Nephron progenitor cell (in vitro differentiated cells): ENCODE measurements at regions not wholly inside any gene's neighbourhood (a gene's known extent, or its start where the extent isn't known, plus 50 kb on each side); places are given as distances from the start of the nearest gene placed in this dataset.

ENCODE experiments used
- DNase-seq: peaks from one replicate; pipeline ENCODE4 v3.0.0; 2021
- H3K27ac Mint-ChIP-seq: 2 replicates; pipeline ENCODE4 v1.8.0; 2021; ENCODE audit warnings: mild to moderate bottlenecking, moderate library complexity, mixed read lengths
- H3K27me3 Mint-ChIP-seq: 2 replicates; pipeline ENCODE4 v1.8.0; 2021; ENCODE audit warnings: mild to moderate bottlenecking, low read depth, mixed read lengths; ENCODE audit not compliant: poor library complexity
- H3K36me3 Mint-ChIP-seq: 2 replicates; pipeline ENCODE4 v1.8.0; 2021; ENCODE audit warnings: low read depth, mixed read lengths
- H3K4me1 Mint-ChIP-seq: 2 replicates; pipeline ENCODE4 v1.8.0; 2021; ENCODE audit warnings: mixed read lengths
- H3K4me3 Mint-ChIP-seq: 2 replicates; pipeline ENCODE4 v1.8.0; 2021; ENCODE audit warnings: mild to moderate bottlenecking, moderate library complexity, mixed read lengths
- H3K9me3 Mint-ChIP-seq: 2 replicates; pipeline ENCODE4 v1.8.0; 2021; ENCODE audit warnings: mild to moderate bottlenecking, moderate library complexity, mixed read lengths
- TF ChIP-seq, protein P1 (sequence below): fragments of 200-600 bp; sonication (generic); IDR thresholded peaks from 2 replicates; pipeline ENCODE4 v1.5.0; 2021; ENCODE audit warnings: antibody characterized with exemption

DNA sequence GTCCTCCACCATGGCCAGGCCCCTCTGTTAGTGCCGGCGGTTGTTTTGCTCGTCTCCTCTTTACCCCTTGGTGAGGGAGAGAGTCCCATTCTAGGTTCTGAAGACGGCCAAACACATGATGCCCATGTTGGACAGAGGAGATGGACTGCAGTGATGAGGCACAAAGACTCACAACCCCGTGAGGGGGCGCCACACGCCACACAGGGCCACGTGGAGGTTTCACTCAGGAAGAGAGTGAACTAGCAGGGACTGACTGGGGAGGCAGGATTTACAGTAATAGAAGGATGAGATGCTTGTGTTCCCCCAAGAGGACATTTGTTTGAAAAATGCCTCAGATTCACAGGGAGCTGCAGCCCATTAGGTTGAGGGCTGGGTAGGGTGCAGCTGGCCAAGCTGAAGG lies 655.3 kb upstream of the FRG1 start:
- DNase-seq: no peak
- TF ChIP-seq, protein P1, sequence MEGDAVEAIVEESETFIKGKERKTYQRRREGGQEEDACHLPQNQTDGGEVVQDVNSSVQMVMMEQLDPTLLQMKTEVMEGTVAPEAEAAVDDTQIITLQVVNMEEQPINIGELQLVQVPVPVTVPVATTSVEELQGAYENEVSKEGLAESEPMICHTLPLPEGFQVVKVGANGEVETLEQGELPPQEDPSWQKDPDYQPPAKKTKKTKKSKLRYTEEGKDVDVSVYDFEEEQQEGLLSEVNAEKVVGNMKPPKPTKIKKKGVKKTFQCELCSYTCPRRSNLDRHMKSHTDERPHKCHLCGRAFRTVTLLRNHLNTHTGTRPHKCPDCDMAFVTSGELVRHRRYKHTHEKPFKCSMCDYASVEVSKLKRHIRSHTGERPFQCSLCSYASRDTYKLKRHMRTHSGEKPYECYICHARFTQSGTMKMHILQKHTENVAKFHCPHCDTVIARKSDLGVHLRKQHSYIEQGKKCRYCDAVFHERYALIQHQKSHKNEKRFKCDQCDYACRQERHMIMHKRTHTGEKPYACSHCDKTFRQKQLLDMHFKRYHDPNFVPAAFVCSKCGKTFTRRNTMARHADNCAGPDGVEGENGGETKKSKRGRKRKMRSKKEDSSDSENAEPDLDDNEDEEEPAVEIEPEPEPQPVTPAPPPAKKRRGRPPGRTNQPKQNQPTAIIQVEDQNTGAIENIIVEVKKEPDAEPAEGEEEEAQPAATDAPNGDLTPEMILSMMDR: no peak
- Mint-ChIP-seq H3K9me3 (peaks cover 92% of the 10 kb centered on the region), H3K4me1 (no peaks in the 10 kb centered on the region), H3K4me3 (no peak overlapping the region), H3K36me3 (no peaks in the 10 kb centered on the region), H3K27ac (no peak overlapping the region), H3K27me3 (no peaks in the 10 kb centered on the region)

DNA sequence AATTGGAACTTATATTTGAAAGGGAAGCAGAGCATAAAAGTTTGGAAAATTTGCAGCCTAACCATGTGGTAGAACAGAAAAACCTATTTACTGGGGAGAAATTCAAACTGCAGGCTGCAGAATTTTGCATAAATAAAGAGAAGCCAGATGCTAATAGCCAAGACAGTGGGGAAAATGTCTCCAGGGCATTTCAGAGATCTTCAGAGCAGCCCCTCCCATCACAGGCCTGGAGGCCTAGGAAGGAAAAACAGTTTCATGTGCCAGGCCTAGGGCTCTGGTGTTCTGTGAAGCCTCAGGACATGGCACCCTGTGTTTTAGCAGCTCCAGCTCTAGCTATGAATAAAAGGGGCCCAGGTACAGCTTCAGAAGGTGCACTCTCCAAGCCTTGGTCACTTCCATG lies 648.7 kb upstream of the FRG1 start:
- no peak overlapping the region for H3K4me3 Mint-ChIP-seq
- TF ChIP-seq, protein P1: no peak
- DNase-seq: no peak
- H3K36me3 Mint-ChIP-seq: no peaks in the 10 kb centered on the region
- H3K9me3 Mint-ChIP-seq: peaks cover 76% of the 10 kb centered on the region
- no peaks in the 10 kb centered on the region for H3K27me3 Mint-ChIP-seq
- H3K27ac Mint-ChIP-seq: no peak overlapping the region
- no peaks in the 10 kb centered on the region for H3K4me1 Mint-ChIP-seq

DNA sequence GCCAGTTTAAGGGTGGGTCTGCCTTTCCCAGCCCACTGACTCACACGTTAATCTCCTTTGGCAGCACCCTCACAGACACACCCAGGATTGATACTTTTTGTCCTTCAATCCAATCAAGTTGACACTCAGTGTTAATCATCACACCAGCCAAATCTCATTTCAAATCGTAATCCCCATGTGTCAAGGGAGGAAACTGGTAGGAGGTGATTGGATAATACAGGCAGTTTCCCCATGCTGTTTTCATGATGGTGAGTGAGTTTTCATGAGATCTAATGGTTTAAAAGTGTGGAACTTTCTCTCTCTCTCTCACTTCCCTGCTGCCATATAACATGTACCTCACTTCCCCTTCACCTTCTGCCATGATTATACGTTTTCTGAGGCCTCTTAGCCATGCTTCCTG lies 647.2 kb upstream of the FRG1 start:
- Mint-ChIP-seq H3K9me3 (peaks cover 68% of the 10 kb centered on the region), H3K27ac (no peak overlapping the region), H3K4me1 (no peaks in the 10 kb centered on the region), H3K36me3 (no peaks in the 10 kb centered on the region), H3K4me3 (no peak overlapping the region), H3K27me3 (no peaks in the 10 kb centered on the region)
- DNase-seq: no peak
- TF ChIP-seq, protein P1: no peak

DNA sequence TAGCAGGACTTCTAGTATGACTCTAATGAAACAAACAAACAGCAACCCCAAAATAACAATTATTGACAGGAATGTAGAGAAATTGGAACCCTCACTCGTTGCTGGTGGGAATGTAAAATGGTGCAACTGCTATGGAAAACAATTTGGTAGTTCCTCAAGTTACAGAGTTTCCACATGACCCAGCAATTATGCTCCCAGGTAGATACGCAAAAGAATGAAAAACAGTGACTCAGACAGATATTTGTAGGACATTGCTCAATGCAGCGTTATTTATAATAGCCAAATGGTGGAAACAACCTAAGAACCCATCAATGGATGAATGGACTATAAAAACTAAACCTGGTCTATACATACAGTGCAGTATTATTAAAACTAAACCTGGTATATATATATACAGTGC lies 646.1 kb upstream of the FRG1 start:
- H3K9me3 Mint-ChIP-seq: peaks cover 66% of the 10 kb centered on the region
- no peaks in the 10 kb centered on the region for H3K36me3 Mint-ChIP-seq
- H3K27ac Mint-ChIP-seq: no peak overlapping the region
- DNase-seq: no peak
- H3K4me3 Mint-ChIP-seq: no peak overlapping the region
- TF ChIP-seq, protein P1: no peak
- no peaks in the 10 kb centered on the region for H3K4me1 Mint-ChIP-seq
- H3K27me3 Mint-ChIP-seq: no peaks in the 10 kb centered on the region

DNA sequence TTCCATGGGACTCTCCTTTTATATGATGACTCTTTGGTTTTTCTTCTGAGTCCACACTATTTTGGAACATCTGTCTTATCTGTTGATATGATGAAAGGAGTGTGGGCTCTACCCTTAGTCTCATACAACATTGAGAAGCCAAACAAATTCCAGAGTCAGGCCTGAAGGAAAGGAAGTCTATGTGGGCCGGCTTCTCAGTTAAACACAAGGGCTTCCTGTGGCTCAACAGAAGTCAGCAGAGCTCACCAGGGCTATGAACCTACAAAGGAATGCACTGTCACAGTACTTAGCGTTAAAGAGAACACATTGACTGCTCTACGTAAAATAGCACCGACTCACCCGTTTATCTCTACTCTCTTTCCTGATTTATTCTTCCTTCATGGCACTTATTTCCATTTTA lies 641.0 kb upstream of the FRG1 start:
- peaks cover 65% of the 10 kb centered on the region for H3K9me3 Mint-ChIP-seq
- H3K36me3 Mint-ChIP-seq: no peaks in the 10 kb centered on the region
- no peaks in the 10 kb centered on the region for H3K4me1 Mint-ChIP-seq
- H3K27ac Mint-ChIP-seq: no peak overlapping the region
- no peak overlapping the region for H3K4me3 Mint-ChIP-seq
- TF ChIP-seq, protein P1: no peak
- no peak for DNase-seq
- peaks cover 3% of the 10 kb centered on the region for H3K27me3 Mint-ChIP-seq

DNA sequence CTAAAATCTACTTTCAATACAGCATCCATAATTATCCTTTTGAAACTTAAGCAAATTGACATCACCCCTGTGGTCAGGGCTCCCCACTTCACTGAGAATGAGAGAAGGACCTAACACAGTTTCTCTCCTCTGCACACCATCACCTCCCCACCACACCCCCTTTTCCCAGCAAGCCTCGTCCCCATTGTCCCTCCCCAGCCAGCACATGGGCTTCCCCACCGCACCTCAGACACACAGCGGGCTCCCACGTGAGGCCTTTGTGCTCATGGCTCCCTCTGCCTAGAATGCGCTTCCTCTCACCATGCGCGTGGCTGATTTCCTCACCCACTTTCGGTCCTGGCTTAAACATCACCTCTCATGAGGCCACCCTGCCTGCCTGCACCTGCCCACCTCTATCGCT lies 639.0 kb upstream of the FRG1 start:
- TF ChIP-seq, protein P1: no peak
- peaks cover 3% of the 10 kb centered on the region for H3K27me3 Mint-ChIP-seq
- no peaks in the 10 kb centered on the region for H3K4me1 Mint-ChIP-seq
- no peaks in the 10 kb centered on the region for H3K36me3 Mint-ChIP-seq
- peaks cover 75% of the 10 kb centered on the region for H3K9me3 Mint-ChIP-seq
- no peak for DNase-seq
- H3K27ac Mint-ChIP-seq: no peak overlapping the region
- no peak overlapping the region for H3K4me3 Mint-ChIP-seq
